ENCODE measurements at regions not wholly inside any gene's neighbourhood (a gene's known extent, or its start where the extent isn't known, plus 50 kb on each side); places are given as distances from the start of the nearest gene placed in this dataset.

- TF ChIP-seq, protein P1, sequence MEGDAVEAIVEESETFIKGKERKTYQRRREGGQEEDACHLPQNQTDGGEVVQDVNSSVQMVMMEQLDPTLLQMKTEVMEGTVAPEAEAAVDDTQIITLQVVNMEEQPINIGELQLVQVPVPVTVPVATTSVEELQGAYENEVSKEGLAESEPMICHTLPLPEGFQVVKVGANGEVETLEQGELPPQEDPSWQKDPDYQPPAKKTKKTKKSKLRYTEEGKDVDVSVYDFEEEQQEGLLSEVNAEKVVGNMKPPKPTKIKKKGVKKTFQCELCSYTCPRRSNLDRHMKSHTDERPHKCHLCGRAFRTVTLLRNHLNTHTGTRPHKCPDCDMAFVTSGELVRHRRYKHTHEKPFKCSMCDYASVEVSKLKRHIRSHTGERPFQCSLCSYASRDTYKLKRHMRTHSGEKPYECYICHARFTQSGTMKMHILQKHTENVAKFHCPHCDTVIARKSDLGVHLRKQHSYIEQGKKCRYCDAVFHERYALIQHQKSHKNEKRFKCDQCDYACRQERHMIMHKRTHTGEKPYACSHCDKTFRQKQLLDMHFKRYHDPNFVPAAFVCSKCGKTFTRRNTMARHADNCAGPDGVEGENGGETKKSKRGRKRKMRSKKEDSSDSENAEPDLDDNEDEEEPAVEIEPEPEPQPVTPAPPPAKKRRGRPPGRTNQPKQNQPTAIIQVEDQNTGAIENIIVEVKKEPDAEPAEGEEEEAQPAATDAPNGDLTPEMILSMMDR (IDR thresholded peaks at IDR 0.05): no peak
- no peak for TF ChIP-seq POLR2A (IDR thresholded peaks at IDR 0.05)
- TF ChIP-seq POLR2AphosphoS5 (IDR thresholded peaks at IDR 0.05): no peak
Observed at GRCh38 chr5:20555034-20555433, 567.0 kb upstream of the CDH18 start.

Measured in transverse colon (tissue), 4 donors.